Esophagus squamous epithelium (tissue), 4 donors: ENCODE measurements at regions not wholly inside any gene's neighbourhood (a gene's known extent, or its start where the extent isn't known, plus 50 kb on each side); places are given as distances from the start of the nearest gene placed in this dataset.

Source experiments
- CTCF ChIP-seq, 6 experiments: fragments of 450-650 bp in 4 of 6; fragments of 200-600 bp in 2 of 6; sonication (generic) in 2 of 6; IDR thresholded peaks; one replicate each; pipeline ENCODE4 v1.5.1; 2016 to 2019; ENCODE audit warnings: antibody characterized with exemption in 6 of 6, mild to moderate bottlenecking in 4 of 6, moderate library complexity in 4 of 6
- POLR2A ChIP-seq, 4 donors: fragments of 450-650 bp; IDR thresholded peaks; one replicate each; pipeline ENCODE4 v1.6.1; 2017; ENCODE audit warnings: antibody characterized with exemption in 4 of 4, mild to moderate bottlenecking in 4 of 4, moderate library complexity in 3 of 4

- no peak for TF ChIP-seq POLR2A (IDR thresholded peaks at IDR 0.05)
- TF ChIP-seq CTCF (IDR thresholded peaks at IDR 0.05): no peak
Observed at GRCh38 chr5:160904591-160904990, 52.6 kb upstream of the ATP10B start.
